ENCODE measurements at regions not wholly inside any gene's neighbourhood (a gene's known extent, or its start where the extent isn't known, plus 50 kb on each side); places are given as distances from the start of the nearest gene placed in this dataset.
A peak's percentile ranks its signal among the peaks of the same experiment; 100 is the strongest.
"Not testable (repeated sequence)": the region's sequence is repeated elsewhere in the genome, so short reads cannot be mapped to it uniquely, and the experiment has no call there.

DNA sequence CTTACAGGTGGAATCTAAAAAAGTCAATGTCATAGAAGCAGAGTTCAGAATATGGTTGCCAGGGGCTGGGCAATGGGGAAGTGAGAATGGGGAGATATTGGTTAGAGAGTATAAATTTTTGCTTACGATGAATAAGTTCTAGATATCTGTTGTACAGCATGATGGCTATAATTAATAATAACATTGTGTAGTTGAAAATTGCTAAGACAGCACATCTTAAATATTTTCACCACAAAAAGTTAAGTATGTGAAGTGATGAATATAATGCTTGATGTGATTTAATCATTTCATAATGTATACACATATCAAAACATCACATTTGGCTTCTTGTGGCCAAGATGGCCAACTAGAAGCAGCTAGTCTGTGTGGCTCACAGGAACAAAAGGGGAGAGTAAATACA, 425.9 kb upstream of the ACO1 start:
- DNase-seq (ENCODE audit: low read depth), result no peak

GRCh38 chr9:31969552-31969951, 414.9 kb upstream of the ACO1 start:
- no peak for DNase-seq (ENCODE audit: low read depth)

GRCh38 chr9:31983895-31984294, 400.5 kb upstream of the ACO1 start:
- no peak for DNase-seq (ENCODE audit: low read depth)

DNA sequence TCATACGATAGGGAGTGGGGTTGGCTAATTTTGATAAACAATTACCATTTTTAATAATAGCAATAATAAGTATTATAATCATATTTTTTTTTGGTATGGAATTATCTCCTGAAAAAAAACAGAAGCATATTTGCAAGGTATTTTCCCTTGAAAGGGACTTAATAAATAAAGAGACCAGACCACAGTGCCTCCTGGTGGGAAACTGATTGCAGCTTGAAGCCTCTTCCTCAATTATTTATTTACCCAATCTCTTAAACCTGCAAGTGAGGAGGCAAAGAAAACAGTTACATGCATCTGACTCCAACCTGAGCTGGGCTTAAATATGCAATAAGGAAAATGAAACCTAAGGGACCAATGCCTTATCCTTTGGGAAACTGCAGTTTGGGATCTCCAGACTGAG, 388.1 kb upstream of the ACO1 start:
- DNase-seq (ENCODE audit: low read depth), result peak; percentile 0

DNA sequence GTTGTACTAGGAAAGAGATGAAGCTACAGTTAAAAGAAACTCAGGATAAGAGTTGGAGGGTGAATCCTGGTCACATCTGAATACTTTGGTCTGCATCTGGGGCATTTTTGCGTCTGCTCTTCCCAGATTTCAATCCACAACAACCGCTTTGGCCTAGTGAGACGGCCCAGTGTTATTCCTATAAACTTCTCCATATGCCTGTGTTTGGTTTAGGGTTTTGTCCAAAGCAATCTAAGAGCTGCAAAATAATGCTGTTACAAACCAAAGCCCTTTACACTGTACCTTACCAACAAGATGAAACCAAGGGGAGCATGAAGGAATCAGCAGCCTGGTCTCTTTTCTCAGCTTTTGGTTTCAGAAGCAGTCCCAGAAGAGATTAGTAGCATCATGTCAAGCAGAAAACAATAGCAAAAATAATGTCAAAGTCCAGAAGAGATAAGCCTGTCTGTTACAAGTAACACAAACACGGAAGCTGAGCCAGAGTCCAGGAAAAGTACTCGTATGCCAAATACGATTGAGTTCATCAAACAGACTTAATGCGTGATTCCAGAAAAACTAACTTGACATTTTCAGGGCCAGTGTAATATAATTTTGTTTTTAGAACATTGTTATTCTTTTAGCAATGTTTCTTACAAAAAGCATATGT, 379.9 kb upstream of the ACO1 start:
- no peak for DNase-seq (ENCODE audit: low read depth)

- no peak for DNase-seq (ENCODE audit: low read depth)
Measured at GRCh38 chr9:32010322-32010721, 374.1 kb upstream of the ACO1 start.

DNA sequence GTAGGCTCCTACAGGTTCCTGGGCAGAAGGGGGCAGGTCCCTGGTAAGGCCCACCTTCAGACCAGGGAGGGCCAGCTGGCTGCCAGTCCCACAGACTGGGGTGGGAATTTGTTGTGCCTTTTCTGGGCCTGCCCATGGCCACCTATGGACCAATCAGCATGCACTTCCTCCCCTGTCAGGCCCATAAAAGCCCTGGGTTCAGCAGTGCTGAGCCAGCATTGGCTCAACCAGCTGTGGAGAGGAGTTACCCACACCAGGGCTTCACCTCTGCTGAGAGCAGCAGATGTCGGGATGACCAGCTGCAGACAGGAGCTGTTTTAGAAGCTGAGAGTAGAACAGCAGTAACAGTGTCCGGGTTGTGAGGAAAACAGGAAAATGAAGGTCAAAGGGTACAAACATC, 373.4 kb upstream of the ACO1 start:
- DNase-seq (ENCODE audit: low read depth), result no peak

GRCh38 chr9:32015795-32016194, 368.6 kb upstream of the ACO1 start:
- no peak for DNase-seq (ENCODE audit: low read depth)

- no peak for DNase-seq (ENCODE audit: low read depth)
Measured at GRCh38 chr9:32045513-32045912, 338.9 kb upstream of the ACO1 start.

- DNase-seq (ENCODE audit: low read depth), result no peak
Measured at GRCh38 chr9:32067261-32067660, 317.2 kb upstream of the ACO1 start.

DNA sequence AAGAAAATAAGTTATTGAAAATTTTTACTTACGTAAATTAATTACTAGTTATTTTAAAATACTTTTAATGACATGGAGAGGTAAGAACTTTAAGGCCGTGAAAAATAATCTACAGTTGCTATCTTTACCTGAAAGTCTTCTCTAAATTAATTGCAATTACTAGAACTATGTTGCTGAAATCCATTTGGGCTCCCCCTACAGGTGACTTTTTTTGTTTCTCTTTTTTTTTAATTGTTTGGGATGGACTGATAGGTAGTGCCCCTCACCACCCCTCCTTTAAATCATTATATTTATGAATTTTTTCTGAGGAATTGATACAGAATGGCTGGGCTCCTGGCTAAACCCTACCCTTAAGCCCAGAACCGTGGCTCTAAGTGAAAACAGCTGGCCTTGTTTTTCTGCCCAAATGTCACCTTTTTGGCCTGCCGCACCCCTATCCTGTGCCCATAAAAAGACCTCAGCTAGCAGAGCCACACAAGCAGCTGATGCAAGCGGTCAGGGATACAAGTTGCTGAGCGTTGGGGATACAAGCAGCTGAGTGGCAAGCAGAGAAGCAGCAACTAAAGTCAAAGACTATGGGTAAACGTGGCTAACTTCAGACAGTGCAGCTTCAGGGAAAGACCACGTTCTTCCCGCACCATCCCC, 315.2 kb upstream of the ACO1 start:
- peak; percentile 0 for DNase-seq (ENCODE audit: low read depth)

- no peak for DNase-seq (ENCODE audit: low read depth)
Measured at GRCh38 chr9:32069969-32070368, 314.5 kb upstream of the ACO1 start.

GRCh38 chr9:32072570-32072969, 311.9 kb upstream of the ACO1 start:
- no peak for DNase-seq (ENCODE audit: low read depth)

- no peak for DNase-seq (ENCODE audit: low read depth)
Measured at GRCh38 chr9:32092031-32092430, 292.4 kb upstream of the ACO1 start.

GRCh38 chr9:32117291-32117690, 267.2 kb upstream of the ACO1 start:
- DNase-seq (ENCODE audit: low read depth), result no peak

DNA sequence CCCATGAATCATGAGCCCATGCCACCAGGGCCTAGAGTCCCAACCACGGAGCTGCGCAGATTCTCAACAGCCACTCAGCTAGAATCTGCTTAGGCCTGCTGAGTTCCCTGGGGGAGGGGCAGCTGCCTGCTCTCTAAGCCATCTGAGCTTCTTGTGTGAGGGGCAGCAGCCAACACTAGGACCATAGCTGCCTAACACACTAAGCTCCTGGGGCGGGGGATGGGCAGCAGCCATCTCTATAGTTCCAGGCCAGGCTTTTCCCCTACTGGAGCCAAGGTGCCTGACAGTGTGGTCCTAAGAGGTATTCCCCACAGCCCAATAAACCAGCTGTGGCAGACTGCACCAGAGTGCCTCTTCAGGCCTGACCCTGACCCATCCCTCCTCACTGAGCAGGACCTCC, 255.9 kb upstream of the ACO1 start:
- no peak for DNase-seq (ENCODE audit: low read depth)

DNA sequence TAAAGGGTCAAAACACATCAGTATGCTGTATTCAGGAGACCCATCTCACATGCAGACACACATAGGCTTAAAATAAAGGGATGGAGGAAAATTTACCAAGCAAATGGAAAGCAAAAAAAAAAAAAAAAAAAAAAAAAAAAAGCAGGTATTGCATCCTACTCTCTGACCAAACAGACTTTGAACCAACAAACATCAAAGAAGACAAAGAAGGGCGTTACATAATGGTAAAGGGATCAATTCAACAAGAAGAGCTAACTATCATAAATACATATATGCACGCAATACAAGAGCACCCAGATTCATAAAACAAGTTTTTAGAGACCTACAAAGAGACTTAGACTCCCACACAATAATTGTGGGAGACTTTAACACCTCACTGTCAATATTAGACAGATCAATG, 253.7 kb upstream of the ACO1 start:
- not testable (repeated sequence) for DNase-seq (ENCODE audit: low read depth)

DNA sequence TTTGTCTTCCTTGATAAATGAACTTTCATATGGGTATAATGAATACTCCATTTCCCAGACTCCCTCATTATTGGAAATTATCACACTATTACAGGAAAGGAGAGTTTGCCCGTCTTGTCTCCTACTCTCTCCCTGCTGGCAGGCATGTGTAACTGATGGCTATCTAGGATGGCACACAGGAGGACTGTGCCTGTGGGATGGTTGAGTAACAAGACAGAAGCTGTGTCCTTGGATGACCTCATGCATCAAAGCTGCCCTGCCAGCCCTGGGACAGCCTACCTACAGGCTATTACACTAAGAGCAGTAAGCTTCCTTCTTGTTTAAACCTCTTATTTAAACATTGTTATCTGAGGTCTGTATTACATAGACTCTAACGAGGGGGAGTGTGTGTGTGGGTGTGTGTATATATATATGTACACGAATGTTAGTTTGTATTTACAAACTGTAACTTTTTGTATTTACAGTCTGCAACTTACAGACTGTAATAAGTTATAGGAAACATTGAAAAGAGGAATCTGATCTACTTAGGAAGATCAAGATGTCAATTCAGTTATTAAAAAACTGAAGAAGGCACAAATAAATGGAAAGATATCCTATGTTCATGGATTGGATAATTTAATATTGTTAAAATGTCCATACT, 247.6 kb upstream of the ACO1 start:
- no peak for DNase-seq (ENCODE audit: low read depth)

GRCh38 chr9:32142074-32142473, 242.4 kb upstream of the ACO1 start:
- DNase-seq (ENCODE audit: low read depth), result no peak

GRCh38 chr9:32148553-32148952, 235.9 kb upstream of the ACO1 start:
- DNase-seq (ENCODE audit: low read depth), result not testable (repeated sequence)

GRCh38 chr9:32161209-32161608, 223.2 kb upstream of the ACO1 start:
- DNase-seq (ENCODE audit: low read depth), result no peak

- DNase-seq (ENCODE audit: low read depth), result peak; percentile 18
Measured at GRCh38 chr9:32161720-32162119, 222.7 kb upstream of the ACO1 start.

GRCh38 chr9:32166316-32166715, 218.1 kb upstream of the ACO1 start:
- DNase-seq (ENCODE audit: low read depth), result not testable (repeated sequence)

Measured in myocyte (in vitro differentiated cells).